ENCODE measurements at regions not wholly inside any gene's neighbourhood (a gene's known extent, or its start where the extent isn't known, plus 50 kb on each side); places are given as distances from the start of the nearest gene placed in this dataset.

DNA sequence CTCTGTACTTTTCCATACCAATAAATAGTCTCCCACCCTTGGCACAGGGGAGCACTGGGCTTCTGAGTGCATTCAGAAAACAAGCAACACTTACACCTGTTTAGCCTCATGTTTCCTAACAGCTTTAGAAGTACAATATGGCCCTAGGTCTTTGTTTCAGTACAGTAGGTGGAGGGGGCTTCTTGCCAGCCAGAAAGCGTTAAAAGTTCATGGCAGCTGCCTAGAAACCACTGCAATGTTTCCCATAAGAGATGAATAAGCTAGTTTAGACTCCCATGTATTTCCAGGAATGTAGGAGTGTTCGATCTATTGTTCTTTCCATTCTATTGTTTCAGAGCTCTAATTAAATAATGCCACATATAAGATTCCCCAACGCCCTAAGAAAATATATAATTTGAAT, 444.8 kb downstream of the ARHGEF28 start:
- no peak for DNase-seq

DNA sequence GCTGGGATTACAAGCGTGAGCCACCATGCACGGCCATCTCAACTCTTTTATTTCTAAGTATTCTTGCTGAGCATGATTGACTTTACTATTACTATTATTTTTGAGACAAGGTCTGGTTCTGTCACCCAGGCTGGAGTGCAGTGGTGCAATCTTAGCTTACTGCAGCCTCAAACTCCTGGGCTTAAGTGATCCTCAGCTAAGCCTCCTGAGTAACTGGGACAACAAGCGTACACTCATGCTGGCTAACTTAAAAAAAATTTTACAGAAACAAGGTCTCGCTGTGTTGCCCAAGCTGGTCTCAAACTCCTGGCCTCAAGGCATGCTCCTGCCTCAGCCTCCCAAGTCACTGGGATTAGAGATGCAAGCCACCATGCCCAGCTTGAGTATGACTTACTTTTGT, 443.7 kb downstream of the ARHGEF28 start:
- DNase-seq, result no peak

DNA sequence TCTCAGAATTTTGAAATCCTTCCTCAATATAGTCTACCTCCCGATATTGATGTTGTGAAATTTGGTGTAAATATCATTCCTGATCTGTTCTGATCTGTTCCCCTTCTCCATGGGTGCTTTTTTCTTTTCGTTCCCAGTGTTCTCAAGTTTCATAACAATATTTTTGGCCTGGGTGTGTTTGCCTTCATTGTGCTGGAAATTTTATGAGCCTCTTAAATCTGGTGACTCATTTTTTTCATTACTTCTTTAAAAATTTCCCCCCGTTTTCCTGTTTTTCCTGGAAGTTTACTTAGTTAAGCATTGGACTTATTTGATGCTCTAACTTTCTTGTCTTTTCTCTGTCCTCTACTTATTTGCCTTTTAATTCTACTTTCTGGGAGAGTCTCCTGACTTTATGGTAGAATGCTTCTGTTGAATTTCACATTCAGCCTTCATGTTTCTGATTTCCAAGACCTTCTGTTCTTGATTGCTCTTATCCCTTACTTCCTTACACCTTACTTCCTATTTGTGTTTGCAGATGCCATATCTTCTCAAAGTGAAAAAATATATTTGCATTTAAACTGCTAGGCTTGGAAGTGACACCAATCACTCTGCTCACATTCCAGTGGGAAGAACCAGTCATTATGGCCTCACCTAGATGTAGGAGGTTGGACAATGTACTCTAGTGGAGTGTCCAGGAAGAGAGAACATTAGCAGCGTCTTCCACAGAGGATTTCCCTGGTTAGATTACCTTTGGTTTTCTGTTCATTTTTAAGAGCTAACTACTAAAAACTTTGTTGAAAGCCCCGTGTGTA, 441.9 kb downstream of the ARHGEF28 start:
- DNase-seq, result no peak

DNA sequence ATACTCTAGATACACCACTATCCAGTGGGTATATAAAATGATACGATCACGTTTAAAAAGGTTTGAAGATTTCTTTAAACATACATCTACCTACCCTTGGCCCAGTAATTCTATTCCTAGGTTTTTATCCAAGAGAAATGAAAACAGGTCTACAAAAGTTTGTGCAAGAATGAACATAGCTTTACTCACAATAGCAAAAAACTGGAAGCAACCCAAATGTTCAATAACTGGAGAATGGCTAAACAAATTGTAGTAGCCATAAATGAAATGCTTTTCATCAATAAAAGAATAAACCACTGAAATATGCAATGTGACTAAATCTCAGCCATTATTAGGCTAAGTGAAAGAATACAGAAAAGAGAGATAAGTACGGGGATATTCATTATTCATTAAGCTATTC, 438.9 kb downstream of the ARHGEF28 start:
- no peak for DNase-seq

DNA sequence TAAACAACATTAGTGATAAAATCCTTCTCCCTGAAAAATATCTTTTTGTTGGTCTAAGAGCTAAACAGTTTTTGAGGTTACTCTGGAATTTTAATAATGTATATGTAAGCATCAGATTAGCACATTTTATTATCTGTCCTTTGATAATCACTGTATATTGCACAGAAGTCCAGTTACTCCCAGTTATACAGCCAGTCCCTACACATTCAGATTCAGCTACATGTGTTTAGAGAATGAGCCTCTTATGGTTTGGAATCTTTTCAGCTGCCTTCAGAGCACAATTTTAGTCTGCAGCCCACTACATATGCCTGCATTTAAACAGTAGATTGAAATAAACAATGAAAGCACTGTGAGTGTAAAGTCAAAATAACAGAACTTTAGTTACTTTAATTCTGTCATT, 438.2 kb downstream of the ARHGEF28 start:
- DNase-seq, result no peak

DNA sequence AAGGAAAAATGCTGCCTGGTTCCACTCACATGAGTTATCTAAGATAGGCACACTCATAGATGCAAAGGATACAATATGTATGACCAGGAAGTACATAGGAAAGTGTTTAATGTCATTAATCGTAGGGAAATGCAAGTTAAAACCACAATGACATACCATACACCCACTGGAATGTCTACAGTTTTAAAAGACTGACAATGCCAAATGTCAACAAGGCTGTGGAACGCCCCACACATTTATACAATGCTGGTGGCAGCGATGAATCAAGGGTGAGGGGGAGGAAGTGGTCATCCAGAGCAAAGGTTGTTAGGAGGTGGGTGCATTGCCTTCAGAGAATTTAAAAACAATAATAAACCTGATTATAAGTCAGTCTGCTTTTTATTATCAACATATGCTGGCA, 437.8 kb downstream of the ARHGEF28 start:
- DNase-seq, result no peak

DNA sequence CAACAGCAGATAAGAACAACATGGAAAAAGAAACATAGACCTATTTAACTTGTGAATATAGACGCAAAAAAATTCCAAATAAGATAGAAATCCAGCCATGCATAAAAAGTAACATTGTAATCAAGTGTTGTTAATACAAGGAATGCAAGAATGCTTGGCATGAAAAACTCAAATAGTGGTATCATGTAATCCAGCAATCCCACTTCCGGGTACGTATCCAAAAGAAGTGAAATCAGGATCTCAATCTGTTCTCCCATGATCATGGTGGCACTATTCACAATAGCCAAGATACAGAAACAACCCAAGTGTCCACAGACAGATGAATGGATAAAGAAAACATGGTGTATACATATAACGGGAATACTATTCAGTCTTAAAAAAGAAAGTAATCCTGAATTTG, 437.4 kb downstream of the ARHGEF28 start:
- no peak for DNase-seq

DNA sequence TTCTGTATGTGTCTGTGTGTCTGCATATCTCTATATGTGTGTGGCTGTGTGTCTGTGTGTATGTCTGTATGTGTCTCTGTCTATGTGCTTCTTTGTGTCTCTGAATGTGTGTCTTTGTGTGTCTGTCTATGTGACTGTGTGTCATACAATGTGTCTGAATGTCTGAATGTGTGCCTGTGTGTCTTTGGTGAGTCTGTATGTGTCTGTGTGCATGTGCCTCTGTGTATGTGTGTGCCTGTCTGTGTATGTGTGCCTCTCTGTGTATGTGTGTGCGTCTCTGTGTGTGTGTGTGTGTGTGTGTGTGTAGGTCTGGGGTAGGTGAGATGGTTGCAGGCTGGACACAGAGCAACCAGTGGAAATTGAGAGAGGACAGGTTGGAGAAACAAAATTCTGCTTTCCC, 435.3 kb downstream of the ARHGEF28 start:
- no peak for DNase-seq

DNA sequence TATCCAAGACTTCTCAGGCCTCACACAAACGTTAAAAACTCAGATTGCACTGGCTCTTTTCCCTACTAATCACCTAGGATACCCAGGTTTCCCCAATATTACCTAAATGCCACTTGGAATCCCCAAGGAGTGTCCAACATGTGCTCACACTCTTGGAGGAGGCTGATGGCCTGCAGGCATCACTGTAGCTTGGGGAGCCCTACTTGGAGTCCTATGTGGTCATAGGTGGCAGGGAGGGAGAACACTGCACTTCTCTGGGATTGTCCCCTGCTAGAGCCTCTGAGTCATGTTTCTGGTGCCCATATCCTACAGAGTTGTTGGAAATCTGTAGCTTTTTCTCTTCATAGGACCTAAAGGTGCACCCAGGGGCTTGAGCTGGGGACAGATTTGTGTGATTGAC, 433.7 kb downstream of the ARHGEF28 start:
- no peak for DNase-seq

DNA sequence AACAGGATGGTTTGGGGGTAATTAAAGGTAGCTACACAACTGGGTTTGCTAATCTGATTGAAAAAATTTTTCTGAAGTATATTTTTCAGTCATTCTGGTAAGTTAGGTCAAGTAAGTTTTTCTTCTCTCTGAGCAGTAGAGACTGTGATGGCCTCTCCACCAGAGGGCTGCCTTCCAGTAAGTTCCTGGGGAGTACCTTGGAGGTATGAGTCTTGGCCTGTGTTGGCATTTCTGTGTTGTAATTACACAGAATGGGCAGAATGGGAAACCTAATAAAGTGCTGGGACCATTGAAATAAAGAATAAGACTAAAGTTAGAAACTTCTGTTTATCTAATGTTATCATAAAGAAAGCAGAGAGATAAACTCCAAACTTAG, 430.8 kb downstream of the ARHGEF28 start:
- no peak for DNase-seq

DNA sequence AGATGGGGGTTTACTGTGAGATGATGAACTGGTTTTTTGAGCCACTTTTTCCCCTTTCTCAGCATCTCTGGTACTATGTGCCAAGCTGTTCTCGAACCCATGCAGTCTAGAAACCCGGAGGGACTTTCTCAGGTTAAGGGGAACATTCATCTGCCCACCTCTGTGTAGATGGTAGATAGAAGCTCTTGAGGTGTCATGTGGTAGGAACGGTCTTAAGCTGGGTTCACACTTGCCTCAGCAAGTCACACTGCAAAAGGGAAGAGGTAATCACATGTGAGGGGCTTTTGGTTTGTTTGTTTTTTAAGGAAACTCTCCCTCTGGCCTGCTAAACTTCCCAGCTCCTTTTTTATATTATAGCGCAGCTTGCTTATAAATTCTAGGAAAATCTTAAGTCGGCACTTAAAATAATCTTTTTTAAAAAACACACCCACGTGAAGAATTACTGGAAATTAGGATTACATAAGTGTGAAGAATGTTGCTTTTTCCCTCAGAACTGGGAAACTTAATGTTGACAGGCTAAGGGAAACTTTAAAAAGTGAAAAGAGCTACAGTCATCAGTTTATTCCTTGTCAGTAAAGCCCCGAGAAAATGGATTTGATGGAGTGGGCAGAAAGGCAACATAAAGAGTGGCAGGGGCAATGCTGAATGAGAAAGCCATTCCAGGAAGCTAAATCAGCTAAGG, 430.3 kb downstream of the ARHGEF28 start:
- no peak for DNase-seq

DNA sequence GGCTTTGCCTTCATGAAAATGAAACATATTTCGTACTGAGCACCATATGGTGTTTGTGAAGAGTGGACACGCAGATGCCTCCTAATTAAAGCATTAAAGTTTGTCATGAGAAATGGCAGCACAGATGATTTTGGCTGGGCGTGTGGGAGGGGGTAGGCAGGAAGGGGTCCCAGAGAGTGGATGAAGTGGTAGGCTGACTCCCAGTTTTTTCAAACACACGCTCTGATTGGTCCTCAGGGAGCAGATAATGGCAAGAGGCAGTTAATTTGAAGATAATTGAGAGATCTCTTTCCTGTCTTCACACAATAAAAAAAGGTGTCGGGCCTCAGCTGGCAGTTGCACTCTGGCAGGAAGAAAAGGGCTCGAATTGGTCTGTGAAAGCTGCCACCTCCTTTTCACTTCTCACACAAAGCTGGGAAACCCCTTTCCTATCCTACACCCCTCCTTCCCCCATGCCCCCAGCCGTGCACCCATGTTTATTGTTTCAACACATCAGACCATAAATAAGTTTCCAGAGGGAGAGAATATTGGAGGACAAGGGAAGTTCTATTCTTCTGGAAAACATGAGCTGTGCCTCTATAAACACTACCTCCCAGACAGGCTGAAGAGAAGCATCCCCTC, 429.6 kb downstream of the ARHGEF28 start:
- DNase-seq, result no peak

DNA sequence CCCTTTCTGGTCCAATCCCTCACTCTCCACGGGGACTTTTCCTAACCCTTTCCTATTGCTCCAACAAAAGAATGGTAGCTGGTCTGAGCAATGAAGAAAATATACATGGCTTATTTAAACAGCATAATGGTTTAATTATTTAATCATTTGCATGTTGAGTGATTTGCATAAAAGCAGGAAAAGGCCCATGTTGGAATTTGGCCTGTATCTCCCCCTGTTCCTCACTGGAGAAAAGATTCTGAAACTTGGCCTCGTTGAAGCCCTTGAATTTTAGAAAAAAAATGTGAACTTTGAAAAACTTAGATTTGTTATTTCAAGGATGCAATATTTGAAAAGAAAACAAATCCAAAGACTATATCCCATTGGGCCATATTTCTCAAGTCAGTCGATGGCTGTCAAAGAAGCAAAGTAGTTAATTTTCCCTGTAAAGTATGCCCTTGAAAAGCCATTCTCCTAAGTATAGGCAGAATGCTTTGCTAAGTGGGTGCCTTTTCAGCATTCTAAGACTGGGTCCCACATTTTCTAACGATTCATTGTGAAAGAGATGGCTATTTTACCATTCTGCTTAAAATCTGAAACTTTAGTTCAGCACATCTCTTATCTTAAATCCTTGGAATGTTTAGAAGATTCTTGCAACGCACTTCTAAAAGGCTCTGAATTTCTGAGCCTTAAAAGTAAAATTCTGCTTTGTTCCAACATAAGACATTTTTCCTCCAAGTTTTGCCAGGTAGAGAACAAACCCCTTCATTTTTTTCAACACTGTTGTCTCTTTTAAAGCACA, 428.8 kb downstream of the ARHGEF28 start:
- no peak for DNase-seq

DNA sequence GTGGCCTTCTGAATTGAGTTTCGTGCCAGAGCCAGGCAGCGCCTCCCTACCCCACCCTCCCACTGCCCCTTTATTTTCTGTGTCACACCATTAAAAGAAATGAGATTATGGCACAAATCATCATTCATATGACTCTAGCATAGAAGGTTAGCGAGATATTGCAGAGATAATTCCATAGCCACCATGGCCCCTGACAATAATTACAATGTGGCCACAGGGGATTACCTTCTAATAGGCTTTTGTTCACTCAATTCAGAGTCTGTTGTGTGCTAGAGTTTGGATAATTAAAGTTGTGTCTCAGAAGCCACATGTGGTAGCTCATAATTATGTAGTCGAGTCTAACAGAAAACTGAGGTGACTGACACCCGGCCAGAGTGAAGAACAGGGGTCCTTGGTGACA, 428.1 kb downstream of the ARHGEF28 start:
- no peak for DNase-seq

DNA sequence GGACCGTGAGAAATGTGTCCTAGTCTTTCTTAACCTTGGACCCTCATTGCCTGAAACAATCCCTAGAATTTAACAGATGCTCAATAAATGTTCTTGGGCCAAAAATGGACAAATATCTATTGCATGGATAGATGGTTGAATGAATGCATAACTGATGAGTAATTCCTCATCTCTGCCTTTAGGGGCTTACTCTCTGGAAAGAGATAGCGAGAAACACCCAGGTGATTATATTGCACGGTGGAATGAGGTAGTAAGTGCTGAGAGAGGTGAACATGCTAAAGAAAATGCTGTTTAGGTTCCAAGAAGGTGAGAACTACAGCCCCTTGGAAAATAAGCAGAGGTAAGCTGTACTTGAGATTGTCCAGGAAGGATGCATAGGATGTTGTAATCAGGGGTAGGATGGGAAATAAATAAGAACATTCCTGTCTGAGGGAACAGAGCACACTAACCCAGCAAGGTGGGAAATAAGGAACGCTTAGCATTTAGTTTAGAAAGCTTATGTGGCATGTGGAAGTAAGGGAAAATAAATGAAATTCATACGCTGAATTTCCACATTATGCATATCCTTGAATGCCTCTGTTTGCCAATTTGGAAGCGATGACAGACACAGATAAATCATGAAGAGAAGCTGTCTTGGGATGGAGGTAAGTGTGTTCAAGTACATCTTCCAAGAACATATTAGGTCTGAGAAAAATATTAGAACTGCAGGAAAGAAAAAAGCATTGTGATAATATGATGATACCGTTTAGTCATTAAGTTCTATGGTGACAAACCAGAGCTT, 426.6 kb downstream of the ARHGEF28 start:
- no peak for DNase-seq

DNA sequence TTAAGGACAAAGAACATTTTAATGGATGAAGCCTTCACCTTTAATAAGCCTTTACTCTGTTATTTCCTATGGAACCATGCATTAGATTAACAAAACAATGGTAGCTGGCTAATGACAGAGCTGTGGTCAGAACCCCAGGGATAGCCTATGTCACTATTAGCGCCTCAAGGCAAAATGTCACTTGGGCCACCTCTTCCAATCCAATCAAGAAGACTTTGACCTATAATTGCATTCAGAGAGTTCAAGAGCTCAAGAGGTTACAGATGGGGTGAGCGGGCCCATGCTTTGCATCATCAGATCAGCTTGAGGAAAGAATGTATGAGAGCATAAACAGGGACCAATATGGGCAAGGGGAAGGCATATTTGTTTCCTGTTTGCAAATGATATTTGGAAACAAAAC, 425.1 kb downstream of the ARHGEF28 start:
- DNase-seq, result no peak

DNA sequence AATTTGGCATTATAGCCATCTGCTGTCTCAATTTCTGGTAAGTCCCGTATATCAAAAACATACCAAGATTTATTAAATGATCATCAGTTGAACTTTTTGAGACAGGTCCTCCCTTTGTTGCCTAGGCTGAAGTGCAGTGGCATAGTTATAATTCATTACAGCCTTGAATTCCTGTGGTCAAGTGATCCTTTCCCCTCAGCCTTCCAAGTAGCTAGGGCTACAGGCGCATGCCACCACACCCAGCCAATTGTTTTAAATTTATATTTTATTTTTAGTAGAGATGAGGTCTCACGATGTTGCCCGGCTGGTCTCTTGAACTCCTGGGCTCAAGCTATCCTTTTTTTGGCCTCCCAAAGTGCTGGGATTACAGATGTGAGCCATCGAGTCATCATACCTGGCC, 418.9 kb downstream of the ARHGEF28 start:
- no peak for DNase-seq

DNA sequence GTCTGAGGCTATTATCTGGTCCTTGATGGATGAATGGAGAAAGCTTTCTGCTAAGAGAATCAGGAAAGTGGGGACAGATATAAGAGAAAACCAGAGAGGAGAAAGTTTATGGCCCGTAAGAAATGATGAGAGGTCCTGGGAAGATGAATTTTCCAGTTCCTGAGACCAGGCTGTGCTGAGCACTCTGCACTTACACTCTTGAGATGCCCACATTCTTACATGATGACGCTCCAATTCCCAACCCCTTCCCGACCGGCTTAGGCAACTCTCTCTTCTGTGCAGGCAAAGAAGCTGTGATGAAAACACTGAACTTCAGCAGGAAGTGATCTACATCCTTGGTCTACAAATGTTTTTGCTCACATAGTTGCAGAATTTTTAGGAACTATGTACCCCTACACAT, 417.0 kb downstream of the ARHGEF28 start:
- DNase-seq, result no peak

DNA sequence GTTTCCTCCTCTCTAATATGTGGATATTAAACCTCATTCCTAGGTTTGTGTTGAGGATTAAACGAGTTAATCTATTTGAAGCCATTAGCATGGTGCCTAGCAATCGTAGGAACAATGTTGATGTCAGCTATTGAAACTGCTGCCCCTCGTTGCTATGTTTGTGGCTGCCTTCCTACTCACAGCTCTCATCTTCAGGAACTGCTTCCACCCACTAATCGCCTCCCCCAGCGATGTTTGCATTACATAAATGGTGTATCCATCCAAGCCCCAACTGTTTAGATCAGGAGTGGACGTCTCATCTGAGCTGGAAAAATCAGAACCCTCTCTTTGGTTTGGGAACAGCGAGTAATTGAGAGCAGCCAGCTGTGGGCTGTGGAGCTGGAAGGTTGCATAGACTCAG, 416.6 kb downstream of the ARHGEF28 start:
- DNase-seq, result no peak

DNA sequence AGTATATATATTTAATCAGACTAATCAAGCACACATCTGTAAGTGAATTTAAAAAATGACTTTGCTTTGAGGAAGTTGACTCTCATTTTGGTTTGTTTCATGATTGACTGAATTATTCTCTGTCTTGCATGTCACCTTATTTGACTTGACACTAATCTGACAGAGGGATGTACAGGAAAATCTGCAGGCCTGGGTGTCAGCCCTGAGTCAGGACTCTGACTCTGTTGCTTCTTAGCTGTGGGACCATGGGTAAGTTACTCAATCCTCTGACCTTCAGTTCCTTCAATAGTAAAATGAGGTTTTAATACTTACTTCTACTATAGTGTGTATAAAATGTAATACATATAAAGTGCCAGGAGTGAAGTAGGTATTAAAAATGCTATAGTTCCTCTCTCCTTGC, 415.9 kb downstream of the ARHGEF28 start:
- no peak for DNase-seq

DNA sequence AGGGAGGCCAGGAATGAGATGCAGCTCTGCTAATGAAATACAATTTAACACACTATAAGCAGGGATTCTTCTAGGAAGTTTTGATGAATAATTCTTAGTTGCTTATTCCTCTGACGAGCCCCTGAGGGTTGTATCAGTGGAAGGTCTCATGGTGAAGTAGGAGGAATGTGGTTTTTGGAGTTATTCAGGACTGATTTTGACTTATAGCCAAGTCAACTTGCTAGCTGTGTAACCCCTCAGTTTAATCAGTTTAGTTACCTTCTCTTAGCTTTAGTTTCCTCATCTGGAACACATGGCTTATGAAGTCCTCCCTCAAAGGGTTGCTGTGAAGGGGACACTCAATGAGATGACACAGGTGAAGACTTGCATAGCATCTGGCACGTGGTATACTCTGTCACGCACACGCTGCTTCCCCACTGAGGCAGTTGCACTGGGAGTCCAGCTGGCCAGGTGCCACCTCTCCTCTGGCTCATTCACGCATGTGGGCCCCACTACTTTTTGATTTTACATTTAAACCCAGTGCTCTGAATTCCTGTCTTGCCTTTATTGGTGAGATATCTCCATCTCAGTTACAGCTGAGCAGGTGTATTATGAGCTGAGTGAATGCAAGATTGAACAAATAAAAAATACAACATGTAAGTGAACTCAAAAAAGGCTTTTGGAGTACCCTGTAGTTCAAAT, 415.0 kb downstream of the ARHGEF28 start:
- no peak for DNase-seq

DNA sequence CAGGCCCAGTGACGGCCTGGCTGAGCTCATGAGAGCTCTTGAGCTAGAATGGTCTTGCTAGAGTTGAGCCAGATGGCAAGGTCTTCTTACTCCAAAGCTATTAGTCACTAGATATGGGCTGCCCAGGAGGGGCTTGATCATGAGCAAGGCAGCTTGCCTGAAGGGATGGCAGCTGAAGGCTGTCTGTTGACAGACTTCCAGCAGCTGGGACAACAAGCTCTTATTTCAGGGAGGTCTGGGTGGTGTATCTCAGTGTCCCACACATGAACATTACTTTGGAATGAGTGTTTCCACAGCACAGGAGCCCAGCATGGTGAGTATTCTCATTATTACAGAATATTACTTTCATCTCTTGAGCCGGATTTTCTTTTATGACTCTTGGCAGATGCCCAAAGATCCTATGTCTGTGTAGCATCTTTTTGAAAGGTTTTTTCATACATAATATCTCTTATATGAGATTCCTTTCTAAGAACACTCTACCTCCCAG, 414.1 kb downstream of the ARHGEF28 start:
- DNase-seq, result no peak

All from stimulated activated naive CD4-positive, alpha-beta T cell treated with Interleukin-2 at 50 U/mL for 16 hours (primary cell).